Esophagus squamous epithelium (tissue), 4 donors: ENCODE measurements at regions not wholly inside any gene's neighbourhood (a gene's known extent, or its start where the extent isn't known, plus 50 kb on each side); places are given as distances from the start of the nearest gene placed in this dataset.

Experiments used
- POLR2A ChIP-seq, 4 donors: fragments of 450-650 bp; IDR thresholded peaks; one replicate each; pipeline ENCODE4 v1.6.1; 2017; ENCODE audit warnings: antibody characterized with exemption in 4 of 4, mild to moderate bottlenecking in 4 of 4, moderate library complexity in 3 of 4
- TF ChIP-seq, protein P1 (sequence below), 6 experiments: fragments of 450-650 bp in 4 of 6; fragments of 200-600 bp in 2 of 6; sonication (generic) in 2 of 6; IDR thresholded peaks; one replicate each; pipeline ENCODE4 v1.5.1; 2016 to 2019; ENCODE audit warnings: antibody characterized with exemption in 6 of 6, mild to moderate bottlenecking in 4 of 6, moderate library complexity in 4 of 6

DNA sequence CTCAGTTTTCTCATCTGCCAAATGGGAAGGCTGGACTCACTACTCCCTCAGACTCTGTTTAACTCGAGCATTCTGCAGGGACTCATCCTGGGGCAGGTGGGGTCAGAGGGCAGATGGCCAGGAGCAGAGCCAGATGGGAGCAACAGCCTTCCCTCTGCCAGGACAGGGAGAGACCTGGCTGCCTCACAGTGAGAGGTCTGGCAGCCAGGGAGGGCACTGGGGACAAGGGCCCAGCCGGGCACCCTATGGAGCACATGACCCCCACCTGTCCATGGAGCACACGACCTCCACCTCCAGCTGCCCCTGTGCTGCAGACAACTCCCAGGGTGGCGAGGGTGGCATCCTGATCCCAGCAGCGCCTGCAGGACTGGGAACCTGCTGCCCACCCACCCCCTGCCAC is 67.4 kb downstream of the IGLL1 start:
- TF ChIP-seq, protein P1, sequence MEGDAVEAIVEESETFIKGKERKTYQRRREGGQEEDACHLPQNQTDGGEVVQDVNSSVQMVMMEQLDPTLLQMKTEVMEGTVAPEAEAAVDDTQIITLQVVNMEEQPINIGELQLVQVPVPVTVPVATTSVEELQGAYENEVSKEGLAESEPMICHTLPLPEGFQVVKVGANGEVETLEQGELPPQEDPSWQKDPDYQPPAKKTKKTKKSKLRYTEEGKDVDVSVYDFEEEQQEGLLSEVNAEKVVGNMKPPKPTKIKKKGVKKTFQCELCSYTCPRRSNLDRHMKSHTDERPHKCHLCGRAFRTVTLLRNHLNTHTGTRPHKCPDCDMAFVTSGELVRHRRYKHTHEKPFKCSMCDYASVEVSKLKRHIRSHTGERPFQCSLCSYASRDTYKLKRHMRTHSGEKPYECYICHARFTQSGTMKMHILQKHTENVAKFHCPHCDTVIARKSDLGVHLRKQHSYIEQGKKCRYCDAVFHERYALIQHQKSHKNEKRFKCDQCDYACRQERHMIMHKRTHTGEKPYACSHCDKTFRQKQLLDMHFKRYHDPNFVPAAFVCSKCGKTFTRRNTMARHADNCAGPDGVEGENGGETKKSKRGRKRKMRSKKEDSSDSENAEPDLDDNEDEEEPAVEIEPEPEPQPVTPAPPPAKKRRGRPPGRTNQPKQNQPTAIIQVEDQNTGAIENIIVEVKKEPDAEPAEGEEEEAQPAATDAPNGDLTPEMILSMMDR (IDR thresholded peaks at IDR 0.05), result no peak
- no peak for TF ChIP-seq POLR2A (IDR thresholded peaks at IDR 0.05)
